ENCODE measurements at regions not wholly inside any gene's neighbourhood (a gene's known extent, or its start where the extent isn't known, plus 50 kb on each side); places are given as distances from the start of the nearest gene placed in this dataset.

GRCh38 chr16:65429504-65430181, 307.8 kb upstream of the CDH11 start:
- Histone ChIP-seq H3K4me3 (replicated peaks in 1 of 3; ENCODE audit: insufficient read depth in 1 of 3, low read depth in 2 of 3, low read length in 3 of 3) (no peak overlapping the region), H4K20me1 (ENCODE audit: insufficient read depth, low read length) (no peaks in the 10 kb centered on the region), H3K27ac (ENCODE audit: extremely low read length, insufficient read depth, low read length) (no peak overlapping the region), H3K27me3 (ENCODE audit: control insufficient read depth in 1 of 2, insufficient read depth in 2 of 2, low read length in 2 of 2) (no peaks in the 10 kb centered on the region), H3K36me3 (replicated peaks in 1 of 2; ENCODE audit: control insufficient read depth in 1 of 2, insufficient read depth in 2 of 2, low read length in 2 of 2) (no peaks in the 10 kb centered on the region), H3K9me3 (ENCODE audit: low read length) (peaks cover 24% of the 10 kb centered on the region; the same call in 1 of the 2 replicates), H3K79me2 (ENCODE audit: insufficient read depth, low read length) (no peaks in the 10 kb centered on the region), H2AFZ (ENCODE audit: low read length) (no peak overlapping the region), H3K4me1 (ENCODE audit: insufficient read depth, low read length) (no peaks in the 10 kb centered on the region), H3K9ac (ENCODE audit: insufficient read depth, low read depth, low read length) (no peak overlapping the region), H3K4me2 (ENCODE audit: low read depth, low read length) (no peak overlapping the region)
- ATAC-seq (no peak), DNase-seq (ENCODE audit: low spot score) (no peak), FAIRE-seq (no peak)
- POLR2A ChIA-PET, result no interaction called here
- TF ChIP-seq ZNF160 (CRISPR knock-in tag; IDR thresholded peaks at IDR 0.05), result no peak
- TF ChIP-seq ZKSCAN1 (IDR thresholded peaks at IDR 0.05; ENCODE audit: low read length), result no peak
- TF ChIP-seq HMG20A (CRISPR knock-in tag; IDR thresholded peaks at IDR 0.05; ENCODE audit: borderline replicate concordance), result no peak
- no peak for TF ChIP-seq KDM4B (CRISPR knock-in tag; IDR thresholded peaks at IDR 0.05)
- in situ Hi-C loops (cut with HindIII; ENCODE audit: extremely low pct_ligation_motif_present, low pct_unique_long_range_greater_than_20kb), result no loop called here
- intact Hi-C loops (cut with micrococcal nuclease; ENCODE audit: unreplicated experiment), result no loop called here
- CTCF ChIA-PET (ENCODE audit: low intra/inter-chr PET ratio, low total read pairs), result no interaction called here
- no TSS peak for BruUV-seq (replicated peaks)
- WGBS (ENCODE audit: low lambda C conversion rate), result 10% methylated on average over 10 of the region's 10 CpGs

- 10% methylated on average over 1 of the region's 1 CpG for WGBS (ENCODE audit: low lambda C conversion rate)
- Histone ChIP-seq H3K4me1 (ENCODE audit: insufficient read depth, low read length) (no peaks in the 10 kb centered on the region), H4K20me1 (ENCODE audit: insufficient read depth, low read length) (no peaks in the 10 kb centered on the region), H3K4me3 (replicated peaks in 1 of 3; ENCODE audit: insufficient read depth in 1 of 3, low read depth in 2 of 3, low read length in 3 of 3) (no peak overlapping the region), H3K9ac (ENCODE audit: insufficient read depth, low read depth, low read length) (no peak overlapping the region), H3K27me3 (ENCODE audit: control insufficient read depth in 1 of 2, insufficient read depth in 2 of 2, low read length in 2 of 2) (no peaks in the 10 kb centered on the region), H3K27ac (ENCODE audit: extremely low read length, insufficient read depth, low read length) (no peak overlapping the region), H3K36me3 (replicated peaks in 1 of 2; ENCODE audit: control insufficient read depth in 1 of 2, insufficient read depth in 2 of 2, low read length in 2 of 2) (no peaks in the 10 kb centered on the region), H3K9me3 (ENCODE audit: low read length) (peaks cover 45% of the 10 kb centered on the region), H3K79me2 (ENCODE audit: insufficient read depth, low read length) (no peaks in the 10 kb centered on the region), H2AFZ (ENCODE audit: low read length) (no peak overlapping the region), H3K4me2 (ENCODE audit: low read depth, low read length) (no peak overlapping the region)
- no peak for FAIRE-seq
- DNase-seq (ENCODE audit: low spot score), result no peak
- ATAC-seq, result no peak
- in situ Hi-C loops (cut with HindIII; ENCODE audit: extremely low pct_ligation_motif_present, low pct_unique_long_range_greater_than_20kb), result no loop called here
- TF ChIP-seq ZNF646 (CRISPR knock-in tag; IDR thresholded peaks at IDR 0.05), result no peak
- no peak for TF ChIP-seq MTF2 (CRISPR knock-in tag; IDR thresholded peaks at IDR 0.05; ENCODE audit: borderline replicate concordance)
- no peak for TF ChIP-seq RCOR2 (CRISPR knock-in tag; IDR thresholded peaks at IDR 0.05)
- CTCF ChIA-PET (ENCODE audit: low intra/inter-chr PET ratio, low total read pairs), result no interaction called here
- POLR2A ChIA-PET, result no interaction called here
- no TSS peak for BruUV-seq (replicated peaks)
- intact Hi-C loops (cut with micrococcal nuclease; ENCODE audit: unreplicated experiment), result no loop called here
Measured at GRCh38 chr16:65426484-65426883, 304.6 kb upstream of the CDH11 start.
